ENCODE measurements at regions not wholly inside any gene's neighbourhood (a gene's known extent, or its start where the extent isn't known, plus 50 kb on each side); places are given as distances from the start of the nearest gene placed in this dataset.

DNA sequence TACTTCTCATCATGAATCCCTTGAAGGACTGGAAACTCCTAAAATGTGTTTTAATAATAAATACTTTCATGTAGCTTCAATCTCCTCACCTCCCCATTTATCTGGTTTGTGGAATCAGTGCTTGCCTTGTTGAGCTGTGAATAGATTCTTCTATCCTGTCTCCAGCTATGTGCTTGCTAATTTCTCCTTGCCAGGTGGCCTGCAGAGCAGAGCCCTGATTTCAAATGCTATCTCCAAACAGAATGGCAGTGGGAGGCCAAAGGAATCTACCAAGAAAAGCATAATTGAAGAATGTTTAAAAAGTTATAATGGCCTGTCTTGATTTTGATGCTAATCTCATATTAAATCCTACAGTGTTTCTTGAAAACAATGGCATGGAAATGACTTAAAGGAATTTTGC lies 309.3 kb upstream of the CHORDC1 start:
- TF ChIP-seq, protein P1, sequence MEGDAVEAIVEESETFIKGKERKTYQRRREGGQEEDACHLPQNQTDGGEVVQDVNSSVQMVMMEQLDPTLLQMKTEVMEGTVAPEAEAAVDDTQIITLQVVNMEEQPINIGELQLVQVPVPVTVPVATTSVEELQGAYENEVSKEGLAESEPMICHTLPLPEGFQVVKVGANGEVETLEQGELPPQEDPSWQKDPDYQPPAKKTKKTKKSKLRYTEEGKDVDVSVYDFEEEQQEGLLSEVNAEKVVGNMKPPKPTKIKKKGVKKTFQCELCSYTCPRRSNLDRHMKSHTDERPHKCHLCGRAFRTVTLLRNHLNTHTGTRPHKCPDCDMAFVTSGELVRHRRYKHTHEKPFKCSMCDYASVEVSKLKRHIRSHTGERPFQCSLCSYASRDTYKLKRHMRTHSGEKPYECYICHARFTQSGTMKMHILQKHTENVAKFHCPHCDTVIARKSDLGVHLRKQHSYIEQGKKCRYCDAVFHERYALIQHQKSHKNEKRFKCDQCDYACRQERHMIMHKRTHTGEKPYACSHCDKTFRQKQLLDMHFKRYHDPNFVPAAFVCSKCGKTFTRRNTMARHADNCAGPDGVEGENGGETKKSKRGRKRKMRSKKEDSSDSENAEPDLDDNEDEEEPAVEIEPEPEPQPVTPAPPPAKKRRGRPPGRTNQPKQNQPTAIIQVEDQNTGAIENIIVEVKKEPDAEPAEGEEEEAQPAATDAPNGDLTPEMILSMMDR (conservative IDR thresholded peaks at IDR 0.05; ENCODE audit: low read depth, low read length) = no peak
- no peak for TF ChIP-seq EZH2phosphoT487 (IDR thresholded peaks at IDR 0.05; ENCODE audit: borderline replicate concordance, low read length)
